HG03439 (cell line): ENCODE measurements at regions not wholly inside any gene's neighbourhood (a gene's known extent, or its start where the extent isn't known, plus 50 kb on each side); places are given as distances from the start of the nearest gene placed in this dataset.
"Not testable (repeated sequence)": the region's sequence is repeated elsewhere in the genome, so short reads cannot be mapped to it uniquely, and the experiment has no call there.

ENCODE experiments used
- ATAC-seq: cut with Tn5 transposase; IDR thresholded peaks from one replicate; pipeline ENCODE4 v1.9.1; 2021; ENCODE audit warnings: mild to moderate bottlenecking, moderate library complexity; ENCODE audit not compliant: unreplicated experiment

- ATAC-seq = not testable (repeated sequence)
Observed at GRCh38 chrY:24517340-24517739, 100.5 kb upstream of the BPY2B start.

DNA sequence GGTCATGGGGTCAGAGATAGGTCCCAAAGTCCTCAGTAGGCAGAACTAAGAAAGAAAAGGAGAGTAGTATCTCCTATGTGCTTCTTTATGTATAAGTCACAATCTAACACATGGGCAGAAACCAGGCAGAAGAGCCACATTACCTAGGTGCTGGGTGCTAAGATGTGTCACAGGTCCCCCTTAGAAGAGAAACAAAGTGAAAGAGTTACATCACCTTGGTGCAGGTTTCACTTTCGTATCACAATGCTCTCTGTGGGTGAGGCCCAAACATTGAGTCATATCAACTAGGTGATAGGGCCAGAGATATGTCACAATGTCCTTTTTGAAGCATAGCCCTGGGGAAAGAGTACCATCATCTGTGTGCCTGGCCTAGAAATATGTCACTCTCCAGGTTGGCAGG lies 96.1 kb upstream of the BPY2B start:
- ATAC-seq = peak; percentile 99

DNA sequence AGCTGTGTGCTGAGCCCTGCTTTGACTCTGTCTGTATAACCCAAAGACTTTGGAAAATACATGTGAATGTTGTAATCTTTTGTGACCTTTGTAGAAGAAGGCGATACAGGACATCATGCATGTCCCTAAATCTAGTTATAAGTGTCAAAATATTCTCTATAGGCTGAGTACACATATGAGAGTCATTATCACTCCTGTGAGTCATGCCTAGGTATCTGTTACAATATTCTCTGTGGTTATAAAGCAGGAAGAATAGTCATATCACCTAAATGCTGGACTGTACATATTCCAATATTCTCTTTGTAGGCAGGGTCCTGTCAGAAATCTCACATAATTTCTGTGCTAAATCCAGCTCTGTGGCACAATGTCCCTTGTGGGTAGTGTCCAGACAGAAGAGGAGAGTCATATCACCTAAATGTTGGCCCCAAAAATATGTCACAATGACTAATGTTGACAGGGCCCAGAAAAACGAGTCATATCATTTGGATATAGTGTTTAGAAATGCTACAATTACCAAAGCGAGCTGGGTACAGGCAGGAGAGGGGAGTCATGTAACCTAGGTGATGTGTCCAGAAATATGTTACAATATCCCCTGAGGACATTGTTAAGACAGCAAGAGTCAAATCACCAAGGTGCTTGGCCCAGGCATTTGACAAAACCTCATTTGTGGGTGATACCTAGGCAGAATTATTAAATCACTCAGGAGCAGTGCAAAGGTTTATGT lies 80.4 kb upstream of the BPY2B start:
- not testable (repeated sequence) for ATAC-seq

DNA sequence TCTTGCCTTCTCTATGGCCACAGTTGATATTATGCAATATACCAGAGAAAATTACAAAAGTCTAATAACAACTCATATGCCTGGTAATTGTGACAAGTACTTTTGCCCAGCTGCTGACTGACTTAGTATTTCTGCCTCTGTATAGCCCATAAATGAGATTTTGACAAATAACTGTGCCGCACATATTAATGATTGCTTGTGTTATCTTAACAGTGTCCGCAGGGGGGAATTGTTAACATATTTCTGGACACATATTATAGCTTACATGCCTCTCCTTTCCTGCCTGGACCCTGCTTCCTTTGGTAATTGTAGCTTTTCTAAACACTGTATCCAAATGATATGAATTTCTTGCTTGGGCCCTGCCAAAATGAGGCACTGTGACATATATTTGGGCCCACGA lies 69.0 kb upstream of the BPY2B start:
- ATAC-seq = not testable (repeated sequence)

DNA sequence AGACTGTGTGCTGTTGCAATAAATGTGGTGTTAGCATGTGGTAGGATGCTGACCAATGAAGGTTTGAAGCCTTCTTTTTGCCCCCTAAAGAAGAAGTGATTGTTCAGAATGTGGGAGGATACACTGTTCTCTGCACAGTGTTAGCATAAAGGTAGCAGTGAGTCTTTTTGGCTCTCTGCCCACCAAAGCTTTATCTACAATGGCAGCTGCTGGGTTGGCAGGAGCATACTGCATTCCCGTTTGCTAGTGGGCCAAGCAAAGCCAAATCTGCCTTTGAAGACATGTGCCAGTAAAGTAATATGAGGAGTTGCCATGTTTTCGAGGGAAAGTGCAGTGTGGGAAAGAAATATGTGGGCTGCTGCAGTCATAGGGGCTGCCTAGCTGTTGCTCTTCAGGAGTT lies 56.4 kb upstream of the BPY2B start:
- ATAC-seq = not testable (repeated sequence)
